GM18907 (cell line): ENCODE measurements at regions not wholly inside any gene's neighbourhood (a gene's known extent, or its start where the extent isn't known, plus 50 kb on each side); places are given as distances from the start of the nearest gene placed in this dataset.
"Not testable (repeated sequence)": the region's sequence is repeated elsewhere in the genome, so short reads cannot be mapped to it uniquely, and the experiment has no call there.

Experiments used
- ATAC-seq: cut with Tn5 transposase; IDR thresholded peaks from one replicate; pipeline ENCODE4 v1.9.1; 2021; ENCODE audit warnings: mild to moderate bottlenecking, moderate library complexity; ENCODE audit not compliant: unreplicated experiment

DNA sequence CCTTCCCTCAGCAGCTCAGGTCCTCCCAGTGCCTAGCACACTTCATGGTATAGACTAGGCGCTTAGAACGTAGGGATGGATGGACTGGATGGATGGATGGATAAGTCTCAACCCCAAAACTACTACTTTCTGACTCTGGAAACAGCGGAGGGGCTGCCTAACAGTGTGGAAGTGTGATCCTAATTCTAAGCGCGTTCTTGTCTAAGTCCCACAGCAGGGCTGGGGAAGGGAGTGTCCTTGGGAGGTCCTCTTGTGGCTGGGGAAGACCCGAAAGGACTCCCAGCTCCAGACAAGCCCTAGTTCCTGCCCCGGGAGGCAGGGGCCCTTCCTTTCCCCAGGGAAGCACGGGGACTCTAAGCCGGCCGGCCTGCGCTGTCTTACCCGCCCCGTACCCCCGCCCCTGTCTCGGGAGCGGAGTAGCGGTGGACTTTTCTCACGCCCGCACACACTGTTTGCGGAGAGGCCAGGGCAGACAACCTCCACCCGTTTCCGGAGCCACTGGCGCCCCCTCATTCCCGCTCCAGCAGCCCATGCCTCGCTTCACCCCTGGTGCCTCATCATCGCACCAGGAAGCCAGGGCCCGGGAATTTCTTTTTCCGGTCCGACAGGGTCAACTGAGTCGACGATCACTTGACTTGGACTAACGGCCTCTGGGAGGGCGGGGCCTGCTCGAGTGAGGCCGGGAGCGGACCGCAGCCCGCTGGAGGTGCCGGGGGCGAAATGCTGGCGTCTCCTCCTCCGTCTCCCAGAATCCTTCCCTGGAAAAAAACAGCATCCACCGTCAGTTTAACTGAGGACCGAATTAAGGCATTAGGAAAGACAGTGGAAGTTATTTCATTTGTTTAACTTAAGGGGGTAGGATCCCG, 133.3 kb downstream of the TBC1D2B start:
- ATAC-seq = no peak

DNA sequence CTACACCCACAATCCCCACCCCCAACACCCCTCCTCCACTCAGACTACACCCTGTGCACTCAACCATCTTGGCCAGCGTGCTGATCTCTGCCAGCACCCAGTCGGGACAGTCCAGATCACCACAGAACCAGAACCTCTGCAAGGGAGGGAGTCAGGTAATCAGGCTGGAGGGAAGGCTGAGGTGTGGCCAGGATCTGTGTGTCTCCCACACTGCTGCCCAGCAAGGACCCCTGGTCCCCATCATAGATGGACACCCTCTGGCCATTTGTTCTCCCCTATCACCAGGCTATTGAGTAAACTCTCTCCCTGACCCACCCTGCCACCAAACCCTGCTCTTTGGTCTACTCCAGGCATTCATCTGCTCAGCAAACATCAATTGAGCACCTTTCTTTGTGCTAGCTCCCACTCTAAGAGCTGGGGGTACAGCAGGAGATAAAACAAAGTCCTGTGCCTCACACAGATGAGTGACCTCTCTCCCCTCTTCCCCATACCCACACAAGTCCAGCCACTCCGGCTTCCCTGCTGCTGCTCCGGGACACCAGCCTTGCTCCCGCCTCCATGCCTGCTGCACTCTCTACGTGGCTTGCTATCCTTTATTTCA, 134.8 kb downstream of the TBC1D2B start:
- ATAC-seq = no peak

DNA sequence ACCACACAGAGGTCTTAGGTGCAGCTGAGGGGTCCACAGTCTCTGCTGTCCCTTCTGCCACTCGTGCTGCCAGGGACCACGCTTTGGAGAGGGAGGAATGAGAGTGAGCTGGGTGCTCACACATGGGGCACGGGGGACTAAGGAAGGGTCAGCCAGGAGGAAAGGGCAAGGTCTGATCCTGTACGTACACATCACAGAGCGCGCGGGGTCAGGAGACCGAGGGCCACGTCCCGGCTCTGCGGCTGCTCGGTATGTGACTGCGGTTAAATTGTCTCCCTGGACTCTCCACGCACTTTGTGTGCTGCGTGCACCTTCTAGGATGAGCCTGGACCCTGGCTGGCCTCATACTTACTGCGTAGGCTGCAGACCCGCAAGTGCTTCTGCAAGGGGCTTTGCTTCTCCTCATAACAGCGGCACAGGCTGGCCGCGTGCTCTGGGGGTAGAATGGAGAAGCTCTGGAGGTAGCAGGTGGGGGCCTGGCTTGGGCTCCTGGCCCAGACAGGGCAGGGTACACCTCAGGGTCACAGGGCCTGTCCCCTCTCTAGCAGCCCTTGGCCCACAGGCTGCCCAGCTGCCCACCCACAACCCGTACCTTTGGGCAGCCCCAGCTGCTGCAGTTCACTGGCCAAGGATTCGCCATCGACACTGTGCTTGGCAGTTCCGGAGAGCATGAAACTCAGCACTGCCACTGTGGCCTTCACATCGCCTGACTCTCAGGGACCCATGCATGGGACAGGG, 136.3 kb downstream of the TBC1D2B start:
- ATAC-seq = not testable (repeated sequence)

DNA sequence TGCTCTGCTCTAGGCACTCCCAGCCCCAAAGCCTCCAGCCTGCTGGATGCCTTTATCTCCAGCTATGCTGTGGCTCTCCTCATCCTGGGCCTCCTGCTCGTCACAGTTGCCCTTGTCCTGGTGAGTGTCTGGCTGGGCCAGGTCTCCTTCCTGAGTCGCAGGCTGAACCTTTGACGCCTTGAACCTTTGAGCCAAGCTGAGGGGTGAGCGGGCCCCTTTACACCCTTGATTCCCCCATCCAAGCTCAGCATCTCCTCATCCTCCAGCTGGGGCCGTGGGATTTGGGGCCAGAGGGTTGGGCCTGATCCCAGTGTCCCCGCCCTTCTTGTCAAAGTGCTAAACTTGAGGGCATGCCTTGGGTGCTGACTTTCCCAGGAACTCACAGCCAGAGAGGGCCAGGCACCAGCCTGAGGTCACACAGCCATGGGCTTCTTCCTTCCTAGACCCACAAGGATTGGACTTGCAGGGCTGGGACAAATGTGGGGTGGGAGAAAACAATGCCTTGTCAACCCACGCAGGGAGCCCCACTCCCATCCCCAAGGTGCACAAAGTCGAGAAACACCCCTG, 137.0 kb downstream of the TBC1D2B start:
- no peak for ATAC-seq

DNA sequence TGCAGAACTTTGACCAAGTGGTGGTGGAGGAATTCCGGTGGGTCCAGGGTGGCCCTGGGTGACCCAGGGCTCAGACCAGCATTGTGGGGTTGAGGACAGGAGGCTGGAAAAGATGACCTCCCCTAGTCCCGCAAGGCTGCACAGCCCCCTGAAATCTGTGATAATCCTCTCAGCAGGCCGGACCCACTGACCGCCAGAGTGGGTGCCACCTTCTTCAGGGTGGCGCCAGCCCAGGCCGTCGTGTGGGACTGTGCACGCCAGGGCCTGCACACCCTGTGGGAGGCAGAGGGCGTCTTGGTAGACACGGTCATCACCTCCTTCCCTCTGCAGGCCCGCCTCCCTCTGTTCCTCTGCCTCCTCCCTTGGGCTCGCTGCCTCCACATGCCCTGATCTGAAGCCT, 137.7 kb downstream of the TBC1D2B start:
- no peak for ATAC-seq

DNA sequence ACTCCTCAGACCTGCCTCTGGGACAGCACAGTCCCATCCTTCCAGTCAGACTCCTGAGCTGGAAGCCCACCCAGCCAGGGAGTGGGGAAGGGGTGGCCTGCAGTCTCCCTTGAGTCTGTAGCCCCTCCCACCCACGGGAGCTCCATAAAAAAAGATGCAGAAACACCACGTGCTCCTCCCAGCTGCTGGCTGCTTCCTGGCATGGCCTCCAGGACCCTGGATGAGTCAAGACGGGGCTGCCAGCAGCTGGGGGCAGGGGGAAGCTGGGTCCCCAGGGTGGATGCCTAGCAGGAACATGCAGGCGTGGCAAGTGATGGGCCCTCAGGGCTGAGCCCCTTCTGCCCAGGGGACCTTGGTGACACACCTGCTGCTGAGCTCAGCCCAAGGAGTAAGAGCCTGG, 138.5 kb downstream of the TBC1D2B start:
- not testable (repeated sequence) for ATAC-seq

DNA sequence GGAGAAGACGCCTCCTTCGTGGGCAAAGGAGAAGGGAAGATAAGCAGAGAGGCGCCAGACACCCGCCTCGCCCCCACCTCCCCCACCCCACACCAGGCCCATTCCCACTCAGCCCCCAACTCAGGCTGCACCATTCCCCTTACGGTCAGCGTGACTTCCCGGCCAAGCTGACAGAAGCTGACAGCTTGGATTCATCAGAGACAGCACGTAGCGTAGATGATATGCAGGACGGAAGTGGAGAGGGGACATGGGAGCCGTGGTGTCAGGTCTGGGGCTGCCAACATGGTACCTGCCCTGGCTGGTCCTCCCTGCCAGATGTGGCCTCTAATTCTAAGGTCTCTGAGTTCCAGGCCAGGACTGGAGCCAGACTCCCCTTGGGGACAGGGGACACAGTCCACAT, 139.0 kb downstream of the TBC1D2B start:
- ATAC-seq = not testable (repeated sequence)

DNA sequence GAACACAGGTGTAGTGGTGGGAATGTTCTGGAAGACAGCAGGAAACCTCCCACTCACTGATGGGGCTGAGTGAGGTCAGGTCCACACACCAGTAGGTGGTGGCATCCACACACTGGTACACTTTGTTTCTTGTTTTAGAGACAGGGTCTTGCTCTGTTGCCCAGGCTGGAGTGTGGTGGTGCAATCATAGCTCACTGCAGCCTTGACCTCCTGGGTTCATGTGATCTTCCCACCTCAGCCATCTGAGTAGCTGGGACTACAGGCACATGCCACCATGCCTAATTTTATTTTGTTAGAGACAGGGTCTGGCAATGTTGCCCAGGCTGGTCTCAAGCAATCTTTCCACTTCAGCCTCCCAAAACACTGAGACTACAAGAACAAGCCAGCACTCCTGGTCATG, 140.9 kb downstream of the TBC1D2B start:
- not testable (repeated sequence) for ATAC-seq

DNA sequence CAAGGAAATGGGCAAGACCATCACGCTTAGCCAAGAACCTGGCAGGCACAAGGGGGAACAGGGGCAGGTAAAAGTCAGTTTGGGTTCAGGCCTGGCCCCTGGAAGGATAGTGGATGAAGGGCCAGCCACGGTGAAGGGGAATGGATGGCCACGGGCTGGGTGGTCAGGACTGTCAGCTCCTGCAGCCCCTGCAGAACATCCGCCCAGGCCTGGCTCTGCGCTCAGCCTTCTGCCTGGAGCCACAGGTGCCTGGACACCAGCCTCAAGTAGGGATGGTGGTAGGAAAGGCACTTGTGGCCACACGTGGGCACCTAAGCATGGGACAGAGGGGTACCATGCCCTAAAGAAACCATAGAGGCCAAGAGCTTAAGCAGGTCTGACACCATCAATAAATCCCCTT, 143.0 kb downstream of the TBC1D2B start:
- ATAC-seq = not testable (repeated sequence)

DNA sequence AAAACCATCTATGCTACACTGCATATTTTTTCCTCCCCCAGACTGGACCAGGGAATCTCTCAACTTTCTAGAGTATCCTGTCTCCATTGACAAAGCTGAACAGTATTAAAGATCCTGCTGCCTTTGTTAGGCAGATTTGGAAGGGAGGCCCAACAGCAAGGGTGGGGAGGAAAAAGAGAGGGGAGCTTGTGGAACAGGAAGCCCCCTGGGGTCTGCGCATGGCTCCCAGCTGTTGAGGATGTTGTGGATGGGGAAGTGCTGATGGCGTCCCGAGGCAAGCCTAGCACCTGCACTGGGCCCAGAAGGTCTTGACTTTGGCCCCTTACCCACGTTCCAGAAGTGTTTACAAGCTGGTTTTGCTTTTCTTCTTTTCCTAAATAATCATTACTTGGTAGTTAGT, 146.6 kb downstream of the TBC1D2B start:
- ATAC-seq = not testable (repeated sequence)

DNA sequence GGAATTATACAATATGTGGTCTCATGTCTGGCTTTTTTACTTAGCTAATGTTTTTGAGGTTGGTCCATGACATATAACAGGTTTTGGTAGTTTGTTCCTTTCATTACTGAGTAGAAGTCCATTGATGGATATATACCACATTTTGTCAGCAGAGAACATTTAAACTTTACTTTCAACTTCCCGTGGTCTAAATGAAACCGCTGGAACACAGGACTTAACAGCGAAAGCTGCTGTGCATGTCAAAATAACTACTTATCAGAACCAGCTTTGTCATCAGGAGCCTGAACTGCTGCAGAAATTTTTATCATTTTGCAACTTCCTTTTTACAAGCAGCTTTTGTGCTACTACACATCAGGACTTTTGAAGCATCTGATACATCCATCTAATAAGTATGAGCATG, 147.0 kb downstream of the TBC1D2B start:
- ATAC-seq = not testable (repeated sequence)

DNA sequence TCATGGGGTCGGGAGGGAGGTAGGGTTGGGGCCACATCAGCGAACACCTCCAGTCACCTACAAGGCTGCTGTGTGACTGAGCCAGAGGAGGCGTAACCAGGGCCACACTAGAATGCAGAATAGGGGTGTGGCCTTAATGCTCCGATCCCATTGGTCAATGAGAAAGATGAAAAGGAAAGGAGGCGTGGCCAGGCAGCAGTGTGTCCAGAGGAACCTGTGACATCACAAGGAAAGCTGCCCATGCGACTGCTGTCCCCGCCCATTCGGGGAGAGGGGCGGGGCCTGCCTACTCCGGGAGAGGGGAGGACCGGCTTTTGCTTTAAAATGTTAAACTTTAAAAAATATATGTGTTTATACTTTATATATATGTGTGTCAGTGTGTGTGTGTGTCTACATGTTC, 150.7 kb downstream of the TBC1D2B start:
- ATAC-seq = not testable (repeated sequence)

DNA sequence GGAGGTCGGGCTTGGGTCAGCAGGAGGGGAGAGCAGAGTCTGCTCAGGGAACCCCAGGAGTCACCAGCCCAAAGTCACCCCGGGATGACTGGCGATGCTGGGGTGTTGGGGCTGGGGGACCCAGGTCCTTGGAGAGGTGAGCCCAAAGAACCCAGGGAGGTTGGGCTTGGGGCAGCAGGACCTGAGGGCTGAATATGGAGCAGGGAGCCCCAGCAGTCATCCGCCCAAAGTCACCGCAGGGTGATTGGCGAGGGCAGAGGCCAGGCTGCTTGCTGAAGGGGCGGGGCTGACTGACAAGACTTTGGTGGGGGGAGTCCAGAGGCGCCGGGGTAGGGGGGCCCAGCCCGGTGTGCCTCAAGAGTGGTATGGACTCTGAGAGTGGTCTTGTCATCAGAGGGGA, 151.2 kb downstream of the TBC1D2B start:
- ATAC-seq = not testable (repeated sequence)

DNA sequence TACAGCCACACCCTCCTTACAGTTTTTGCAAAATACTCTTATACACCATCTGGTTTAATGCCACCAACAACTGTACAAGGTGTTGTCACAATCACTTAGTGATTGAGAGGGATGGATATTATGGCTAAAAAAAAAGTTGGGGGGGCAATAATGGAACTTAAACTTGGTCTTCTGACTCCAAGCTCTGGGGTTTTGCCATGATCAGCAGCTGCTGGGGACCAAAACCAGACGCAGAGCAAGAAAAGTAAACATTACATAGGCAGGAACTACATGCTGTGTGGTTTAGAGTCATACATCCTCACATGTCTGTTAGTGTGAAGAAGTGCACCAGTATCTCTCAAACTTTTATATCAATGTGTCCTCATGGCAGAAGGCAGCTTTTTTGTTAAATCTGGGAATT, 152.4 kb downstream of the TBC1D2B start:
- ATAC-seq = not testable (repeated sequence)

DNA sequence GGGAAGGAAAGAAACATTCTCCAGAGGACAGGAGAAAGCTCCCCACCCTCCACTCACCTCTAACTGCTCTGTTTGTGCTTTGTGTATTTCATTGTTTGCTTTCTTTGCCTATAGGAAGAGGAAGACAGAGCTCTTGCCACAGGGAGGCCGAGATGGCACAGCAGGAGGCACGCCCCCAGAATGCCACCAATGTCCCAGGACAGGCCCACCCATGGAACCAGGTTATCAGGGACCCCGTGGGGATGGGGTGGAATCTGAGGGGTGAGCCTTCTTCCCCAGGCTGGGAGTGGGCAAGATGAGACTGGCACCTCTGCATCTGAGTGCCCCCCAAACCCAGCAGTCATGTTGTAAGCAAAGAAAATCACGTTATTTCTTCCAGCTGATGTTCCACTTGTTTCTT, 155.8 kb downstream of the TBC1D2B start:
- no peak for ATAC-seq

DNA sequence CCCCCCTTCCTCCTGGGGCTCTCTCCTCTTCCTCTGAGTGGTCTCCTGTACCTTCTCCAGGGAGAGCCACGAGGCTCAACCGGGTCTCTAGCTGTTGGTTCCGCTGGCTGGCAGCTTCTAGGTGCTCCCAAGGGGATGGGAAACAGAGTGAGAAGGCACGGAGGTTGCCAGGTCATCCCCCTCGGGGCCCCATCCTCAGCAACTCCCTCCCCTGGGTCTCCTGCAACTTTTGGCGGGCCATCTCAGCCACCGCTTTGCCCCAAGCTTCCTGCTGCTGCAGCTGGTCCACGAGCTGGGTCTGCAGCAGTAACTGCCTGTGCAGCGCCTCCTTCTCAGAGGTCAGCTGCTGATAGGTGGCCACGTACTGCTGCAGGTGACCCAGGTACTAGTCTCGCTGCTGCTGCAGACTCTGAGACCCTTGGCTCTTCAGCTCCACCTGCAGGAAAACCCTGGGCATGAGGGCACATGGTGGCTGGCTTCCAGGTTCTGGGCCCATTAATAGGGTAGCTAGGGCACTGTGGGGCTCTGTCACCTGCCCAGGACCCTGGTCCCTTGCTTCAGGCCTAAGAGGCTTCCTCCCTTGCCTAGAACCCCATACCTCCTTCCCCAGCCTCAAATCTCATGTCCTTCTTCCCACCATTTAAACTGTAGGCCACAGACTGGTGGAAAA, 160.4 kb downstream of the TBC1D2B start:
- ATAC-seq = not testable (repeated sequence)

DNA sequence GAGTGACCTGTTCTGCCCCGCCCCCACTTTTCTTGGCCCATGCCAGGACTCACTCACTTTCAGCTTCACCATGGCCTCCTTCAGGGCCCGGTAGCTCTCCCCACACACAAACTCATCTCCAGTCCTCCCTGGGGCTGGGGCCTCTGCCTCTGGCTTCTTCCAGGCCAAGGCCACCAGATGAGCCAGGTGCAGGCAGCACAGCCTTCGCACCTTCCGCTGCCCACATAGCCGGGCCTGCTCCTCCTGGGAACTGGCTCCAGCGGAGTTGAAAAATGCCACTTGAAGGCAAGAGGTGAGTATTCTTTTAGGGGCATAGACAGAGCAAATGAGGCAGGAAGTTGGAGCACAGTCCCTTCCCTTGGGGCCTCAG, 161.6 kb downstream of the TBC1D2B start:
- ATAC-seq = not testable (repeated sequence)

DNA sequence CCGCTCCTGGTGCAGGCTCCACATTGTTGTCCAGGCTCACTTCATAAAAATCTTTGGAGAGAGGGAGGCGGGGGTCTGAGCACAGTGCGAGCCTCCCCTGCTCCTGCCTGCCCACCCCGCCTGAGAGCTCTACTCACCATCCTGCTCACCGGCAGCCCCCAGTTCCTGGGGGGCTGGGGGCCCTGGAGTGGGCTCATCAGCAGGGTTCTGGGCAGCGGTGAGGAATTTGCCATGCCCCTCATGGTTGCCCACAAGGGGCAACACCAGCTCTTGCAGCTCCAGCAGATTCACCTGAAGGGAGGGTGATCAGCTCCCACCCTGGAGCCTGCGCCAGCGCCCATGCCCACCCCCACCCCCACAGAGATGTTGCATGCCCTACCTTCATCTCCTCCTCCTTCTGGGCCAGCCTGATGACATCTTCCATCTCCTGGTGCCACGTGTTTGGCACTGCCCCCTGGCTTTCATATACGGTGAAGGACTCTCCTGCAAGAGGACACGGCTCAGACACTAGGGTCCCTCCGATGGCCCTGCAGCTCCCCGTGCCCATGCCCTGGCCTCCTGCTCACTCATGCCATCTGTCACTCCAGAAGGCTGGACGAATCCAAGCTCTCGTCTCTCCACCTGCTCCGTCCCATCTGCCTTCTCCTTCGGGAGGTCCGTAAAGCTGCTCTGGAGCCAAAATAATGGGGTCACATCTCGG, 162.1 kb downstream of the TBC1D2B start:
- ATAC-seq = no peak

DNA sequence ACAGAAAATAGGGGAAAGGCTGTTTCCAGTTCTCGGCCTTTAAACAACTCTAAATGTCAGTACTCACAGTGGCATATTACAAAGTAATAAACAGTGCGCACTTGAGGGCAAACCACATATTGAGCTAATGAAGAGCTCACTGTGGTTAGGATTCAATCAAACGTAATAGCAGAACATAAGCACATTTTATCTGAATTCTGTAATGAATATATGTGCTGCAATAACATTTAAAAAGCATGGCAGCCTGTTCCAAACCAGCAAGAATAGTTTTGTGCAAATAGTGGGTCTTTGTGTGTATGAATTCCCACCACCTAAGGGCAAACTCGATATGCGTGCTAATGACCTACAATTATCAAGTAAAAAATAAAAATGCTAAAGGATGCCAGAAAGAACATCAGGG, 163.0 kb downstream of the TBC1D2B start:
- ATAC-seq = not testable (repeated sequence)
